Trophoblast cell (in vitro differentiated cells and primary cell): ENCODE measurements at regions not wholly inside any gene's neighbourhood (a gene's known extent, or its start where the extent isn't known, plus 50 kb on each side); places are given as distances from the start of the nearest gene placed in this dataset.

Experiments used
- DNase-seq, 2 donors: peaks; one replicate each; pipeline ENCODE4 v3.0.0-alpha.2; 2016
- H2AFZ ChIP-seq: 2 replicates; pipeline ENCODE4 v1.6.1; 2013; ENCODE audit warnings: low read length, moderate library complexity, mild to moderate bottlenecking; ENCODE audit not compliant: insufficient read depth, poor library complexity
- H2AK5ac ChIP-seq: 2 replicates; pipeline ENCODE4 v1.6.1; 2013; ENCODE audit warnings: mild to moderate bottlenecking, low read length
- H2BK120ac ChIP-seq: 2 replicates; pipeline ENCODE4 v1.6.1; 2013; ENCODE audit warnings: low read length, mild to moderate bottlenecking, moderate library complexity; ENCODE audit not compliant: insufficient read depth, poor library complexity
- H2BK12ac ChIP-seq: 2 replicates; pipeline ENCODE4 v1.6.1; 2013; ENCODE audit warnings: mild to moderate bottlenecking, low read length, moderate library complexity
- H2BK5ac ChIP-seq: 2 replicates; pipeline ENCODE4 v1.6.1; 2013; ENCODE audit warnings: low read length, low read depth, moderate library complexity, mild to moderate bottlenecking; ENCODE audit not compliant: poor library complexity
- H3K14ac ChIP-seq: 2 replicates; pipeline ENCODE4 v1.6.1; 2013; ENCODE audit warnings: mild to moderate bottlenecking, low read length
- H3K18ac ChIP-seq: 2 replicates; pipeline ENCODE4 v1.6.1; 2013; ENCODE audit warnings: mild to moderate bottlenecking, low read length
- H3K23ac ChIP-seq: 2 replicates; pipeline ENCODE4 v1.6.1; 2013; ENCODE audit warnings: low read length
- H3K27ac ChIP-seq: 2 replicates; pipeline ENCODE4 v1.5.1; 2013; ENCODE audit warnings: low read depth, mild to moderate bottlenecking, inconsistent platforms, low read length, moderate library complexity
- H3K27me3 ChIP-seq: 2 replicates; pipeline ENCODE4 v1.6.1; 2013; ENCODE audit warnings: inconsistent platforms, mild to moderate bottlenecking, low read length, moderate library complexity; ENCODE audit not compliant: insufficient read depth
- H3K36me3 ChIP-seq, 2 experiments: 1 replicate in 1 of 2; 2 replicates in 1 of 2; pipeline ENCODE4 v1.6.1; 2013; ENCODE audit warnings: low read length in 2 of 2, mild to moderate bottlenecking in 2 of 2, moderate library complexity in 1 of 2; ENCODE audit not compliant: insufficient read depth in 2 of 2, control insufficient read depth in 1 of 2
- H3K4ac ChIP-seq: 2 replicates; pipeline ENCODE4 v1.6.1; 2013; ENCODE audit warnings: low read depth, mild to moderate bottlenecking, low read length, moderate library complexity
- H3K4me1 ChIP-seq, 2 experiments: 1 replicate in 1 of 2; 2 replicates in 1 of 2; pipeline ENCODE4 v1.6.1; 2013; ENCODE audit warnings: low read length in 2 of 2, mild to moderate bottlenecking in 2 of 2, moderate library complexity in 1 of 2; ENCODE audit not compliant: insufficient read depth in 2 of 2, control insufficient read depth in 1 of 2
- H3K4me2 ChIP-seq: 2 replicates; pipeline ENCODE4 v1.6.1; 2013; ENCODE audit warnings: inconsistent platforms, mild to moderate bottlenecking, low read length, moderate library complexity
- H3K4me3 ChIP-seq: 2 replicates; pipeline ENCODE4 v1.5.1; 2013; ENCODE audit warnings: mild to moderate bottlenecking, low read depth, low read length, inconsistent platforms
- H3K79me1 ChIP-seq: one replicate; pipeline ENCODE4 v1.6.1; 2013; ENCODE audit warnings: low read length
- H3K79me2 ChIP-seq: 2 replicates; pipeline ENCODE4 v1.6.1; 2013; ENCODE audit warnings: low read length, mild to moderate bottlenecking; ENCODE audit not compliant: control insufficient read depth, insufficient read depth, poor library complexity
- H3K9ac ChIP-seq: 2 replicates; pipeline ENCODE4 v1.6.1; 2013; ENCODE audit warnings: mild to moderate bottlenecking, low read length
- H3K9me3 ChIP-seq: 2 replicates; pipeline ENCODE4 v1.6.1; 2013; ENCODE audit warnings: low read depth, mild to moderate bottlenecking, control low read depth, inconsistent platforms, low read length; ENCODE audit not compliant: insufficient read depth
- H4K12ac ChIP-seq: 2 replicates; pipeline ENCODE4 v1.6.1; 2013; ENCODE audit warnings: low read depth, mild to moderate bottlenecking, low read length, moderate library complexity
- H4K8ac ChIP-seq: 2 replicates; pipeline ENCODE4 v1.6.1; 2013; ENCODE audit warnings: low read depth, mild to moderate bottlenecking, low read length, moderate library complexity
- H4K91ac ChIP-seq: one replicate; pipeline ENCODE4 v1.6.1; 2013; ENCODE audit warnings: low read depth, mild to moderate bottlenecking, low read length, moderate library complexity
- WGBS: extraction: QIAGEN DNeasy Blood & Tissue Kit; methylation state at CpG from one replicate; pipeline ENCODE4 v1.1.7; 2013; ENCODE audit warnings: missing lambda C conversion rate; ENCODE audit not compliant: insufficient read length, insufficient coverage; ENCODE audit errors: extremely low coverage; 5-methylcytosine and 5-hydroxymethylcytosine counted together

DNA sequence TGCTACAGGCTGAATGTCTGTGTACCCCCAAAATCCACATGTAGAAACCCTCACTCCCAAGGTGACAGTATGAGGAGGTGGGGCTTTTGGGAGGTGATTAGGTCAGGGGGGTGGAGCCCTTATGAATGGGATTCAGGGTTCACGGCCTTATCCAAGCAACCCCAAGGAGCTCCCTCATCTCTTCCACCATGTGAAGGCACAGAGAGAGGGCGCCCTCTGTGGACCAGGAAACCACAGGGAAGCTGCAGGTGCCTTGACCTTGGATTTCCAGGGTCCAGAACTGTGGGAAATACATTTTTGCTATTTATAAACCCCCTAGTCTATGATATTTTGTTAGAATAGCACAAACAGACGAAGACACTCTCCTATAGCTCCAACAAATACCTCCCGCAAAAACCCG, 53.6 kb upstream of the IRX2 start:
- H2BK5ac ChIP-seq: no peak overlapping the region
- no CpG with 5 or more reads among the region's 5 CpGs for WGBS

DNA sequence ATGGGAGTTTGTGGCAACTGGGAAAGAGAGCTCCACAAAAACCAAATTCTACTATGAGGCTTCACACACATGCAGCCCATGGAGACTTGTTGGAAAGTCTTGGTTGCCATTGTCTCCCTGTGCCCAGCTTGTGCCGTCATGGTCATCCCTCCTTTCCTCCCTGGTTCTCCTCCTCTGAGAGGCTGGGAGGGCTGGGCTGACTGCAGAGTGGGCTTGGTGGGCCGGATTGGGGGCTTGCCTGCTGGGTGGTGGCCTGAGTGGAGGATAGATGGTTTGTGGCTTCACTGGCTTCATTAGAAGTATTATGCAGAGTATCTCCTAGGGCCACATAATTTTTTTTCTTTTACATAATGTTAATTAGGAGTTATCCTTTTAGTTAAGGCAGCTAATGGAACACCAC, 52.3 kb upstream of the IRX2 start:
- no peak overlapping the region for H3K27ac ChIP-seq
- H3K4me3 ChIP-seq: no peak overlapping the region
- H2BK12ac ChIP-seq: no peak overlapping the region
- no peak overlapping the region for H4K91ac ChIP-seq
- H3K79me2 ChIP-seq: no peaks in the 10 kb centered on the region
- no peaks in the 10 kb centered on the region for H3K27me3 ChIP-seq
- no peaks in the 10 kb centered on the region for H3K36me3 ChIP-seq
- no peak overlapping the region for H4K8ac ChIP-seq
- peaks cover 10 to 11% of the 10 kb centered on the region in 2 experiments for H3K4me1 ChIP-seq
- no peak overlapping the region for H3K4me2 ChIP-seq
- no peak overlapping the region for H3K14ac ChIP-seq
- no peak overlapping the region for H2BK5ac ChIP-seq
- no peak overlapping the region for H2BK120ac ChIP-seq
- H3K79me1 ChIP-seq: no peaks in the 10 kb centered on the region
- no CpG with 5 or more reads among the region's 2 CpGs for WGBS
- H3K23ac ChIP-seq: no peak overlapping the region
- no peak overlapping the region for H4K12ac ChIP-seq
- H3K4ac ChIP-seq: no peak overlapping the region
- H2AK5ac ChIP-seq: no peak overlapping the region
- H3K9me3 ChIP-seq: no peaks in the 10 kb centered on the region
- no peak for DNase-seq
- no peak overlapping the region for H3K18ac ChIP-seq
- H3K9ac ChIP-seq: no peak overlapping the region
- H2AFZ ChIP-seq: no peak overlapping the region

More for the DNA sequence above, 53.6 kb upstream of the IRX2 start:
- no peak overlapping the region for H3K9ac ChIP-seq
- no peak overlapping the region for H2AFZ ChIP-seq
- no peak overlapping the region for H2BK12ac ChIP-seq
- no peak overlapping the region for H3K4me3 ChIP-seq
- no peak overlapping the region for H3K4me2 ChIP-seq
- no peak overlapping the region for H4K12ac ChIP-seq
- DNase-seq: peak in 1 of 2 donors; percentile 33
- H3K4me1 ChIP-seq: peaks cover 10 to 11% of the 10 kb centered on the region in 2 experiments
- H3K9me3 ChIP-seq: no peaks in the 10 kb centered on the region
- H2BK120ac ChIP-seq: no peak overlapping the region
- H3K79me1 ChIP-seq: no peaks in the 10 kb centered on the region
- H4K91ac ChIP-seq: no peak overlapping the region
- no peaks in the 10 kb centered on the region for H3K36me3 ChIP-seq
- no peak overlapping the region for H3K18ac ChIP-seq
- no peak overlapping the region for H3K23ac ChIP-seq
- no peaks in the 10 kb centered on the region for H3K27me3 ChIP-seq
- H2AK5ac ChIP-seq: no peak overlapping the region
- no peak overlapping the region for H3K14ac ChIP-seq
- no peak overlapping the region for H3K27ac ChIP-seq
- H3K79me2 ChIP-seq: no peaks in the 10 kb centered on the region
- no peak overlapping the region for H3K4ac ChIP-seq
- H4K8ac ChIP-seq: no peak overlapping the region

DNA sequence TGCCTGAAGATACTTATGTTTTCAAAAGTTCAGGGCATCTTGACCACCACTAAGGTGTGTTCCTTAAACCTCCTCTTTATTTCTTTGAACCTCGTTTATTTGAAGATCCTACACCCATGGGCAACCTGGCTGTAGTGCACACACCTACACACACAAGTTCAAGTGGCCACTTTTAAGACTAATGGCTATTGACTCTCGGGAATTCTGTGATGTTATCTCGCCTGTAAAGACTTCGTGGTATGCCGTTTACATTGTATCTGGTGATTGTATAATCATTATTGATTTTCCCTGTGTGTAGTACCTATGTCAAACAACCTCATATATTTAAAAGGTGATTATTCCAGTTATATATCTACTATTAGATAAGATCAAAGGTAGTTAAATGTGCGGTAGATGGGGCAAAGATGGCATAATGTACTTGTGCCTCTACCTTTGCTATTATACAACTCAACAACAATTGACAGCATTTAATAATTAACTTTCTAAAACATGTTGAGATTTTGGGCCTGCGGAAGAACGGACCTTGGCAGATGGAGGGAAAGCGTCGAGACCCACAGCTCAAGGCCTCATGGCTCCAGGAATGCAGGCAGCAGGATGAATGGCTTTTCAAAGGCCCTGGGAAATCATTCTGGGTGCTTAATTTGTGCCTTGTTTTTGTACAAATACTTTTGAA, 51.4 kb upstream of the IRX2 start:
- H4K8ac ChIP-seq: no peak overlapping the region
- H4K91ac ChIP-seq: no peak overlapping the region
- H3K79me2 ChIP-seq: no peaks in the 10 kb centered on the region
- no peak overlapping the region for H3K4me2 ChIP-seq
- no peak overlapping the region for H2AFZ ChIP-seq
- no peak overlapping the region for H2BK12ac ChIP-seq
- no peak overlapping the region for H2AK5ac ChIP-seq
- no peak overlapping the region for H2BK120ac ChIP-seq
- H3K36me3 ChIP-seq: no peaks in the 10 kb centered on the region
- no peak overlapping the region for H3K9ac ChIP-seq
- H3K18ac ChIP-seq: no peak overlapping the region
- no peak overlapping the region for H3K23ac ChIP-seq
- H3K27me3 ChIP-seq: no peaks in the 10 kb centered on the region
- H3K27ac ChIP-seq: no peak overlapping the region
- H3K4ac ChIP-seq: no peak overlapping the region
- H3K14ac ChIP-seq: no peak overlapping the region
- no peaks in the 10 kb centered on the region for H3K9me3 ChIP-seq
- no peak overlapping the region for H2BK5ac ChIP-seq
- DNase-seq: peak in 1 of 2 donors; percentile 79
- WGBS: no CpG with 5 or more reads among the region's 10 CpGs
- H4K12ac ChIP-seq: no peak overlapping the region
- no peaks in the 10 kb centered on the region for H3K79me1 ChIP-seq
- H3K4me1 ChIP-seq: peaks cover 10 to 11% of the 10 kb centered on the region in 2 experiments
- H3K4me3 ChIP-seq: no peak overlapping the region

DNA sequence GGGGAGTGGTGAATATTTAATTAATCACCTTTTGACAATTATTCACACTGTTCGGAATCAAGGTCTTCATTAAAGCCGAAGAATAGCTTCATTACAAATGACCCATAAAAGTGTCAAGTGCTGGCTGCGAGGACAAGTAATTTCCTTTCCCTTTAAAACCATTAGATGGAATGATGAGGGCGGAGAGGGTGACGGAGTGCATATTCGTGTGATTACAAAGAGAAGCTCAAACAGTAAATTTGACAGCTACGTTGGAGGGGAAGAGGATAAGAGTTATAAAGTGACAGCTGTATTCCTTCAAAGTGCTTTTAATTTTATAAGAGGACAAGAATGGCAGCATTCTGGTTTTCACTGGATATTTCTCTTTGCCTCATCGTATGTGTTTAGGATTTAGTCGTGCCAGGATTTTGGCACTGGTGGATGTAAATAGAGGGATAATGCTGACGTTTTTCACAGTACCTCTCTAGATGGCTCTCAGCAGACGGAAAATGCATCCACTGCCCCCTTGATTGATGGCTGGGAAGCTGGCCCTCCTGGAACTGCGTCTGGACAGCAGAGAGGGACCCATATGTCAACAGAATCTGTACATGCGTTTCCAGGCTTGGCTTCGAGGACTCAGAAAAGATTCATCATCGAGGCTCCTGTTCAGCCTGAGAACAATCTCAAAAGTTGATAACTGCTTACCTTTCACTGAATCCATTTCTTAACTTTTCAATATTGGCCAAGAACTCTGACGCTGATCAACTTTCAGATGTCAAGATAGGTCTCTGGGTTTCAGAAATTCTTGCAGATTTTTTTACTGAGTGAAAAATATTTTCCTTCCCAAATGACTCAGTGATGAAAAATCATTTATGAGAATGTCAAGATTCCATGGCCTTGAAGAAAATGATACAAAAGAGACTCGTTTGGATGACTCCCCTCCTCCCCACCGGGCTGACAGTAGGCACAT, 50.4 kb upstream of the IRX2 start:
- no peak overlapping the region for H4K12ac ChIP-seq
- H2BK120ac ChIP-seq: no peak overlapping the region
- peaks cover 10 to 11% of the 10 kb centered on the region in 2 experiments for H3K4me1 ChIP-seq
- no peaks in the 10 kb centered on the region for H3K9me3 ChIP-seq
- no peak overlapping the region for H2BK12ac ChIP-seq
- no peak overlapping the region for H2AK5ac ChIP-seq
- H3K36me3 ChIP-seq: no peaks in the 10 kb centered on the region
- no peak overlapping the region for H4K8ac ChIP-seq
- H3K9ac ChIP-seq: no peak overlapping the region
- H3K4ac ChIP-seq: no peak overlapping the region
- DNase-seq: peak; percentile 71 to 96
- H3K4me2 ChIP-seq: no peak overlapping the region
- H3K27me3 ChIP-seq: no peaks in the 10 kb centered on the region
- H3K4me3 ChIP-seq: no peak overlapping the region
- H2AFZ ChIP-seq: no peak overlapping the region
- H2BK5ac ChIP-seq: no peak overlapping the region
- H3K79me2 ChIP-seq: no peaks in the 10 kb centered on the region
- H3K27ac ChIP-seq: no peak overlapping the region
- no peak overlapping the region for H3K23ac ChIP-seq
- no peak overlapping the region for H3K14ac ChIP-seq
- no peak overlapping the region for H4K91ac ChIP-seq
- no peaks in the 10 kb centered on the region for H3K79me1 ChIP-seq
- H3K18ac ChIP-seq: no peak overlapping the region
- WGBS: no CpG with 5 or more reads among the region's 18 CpGs
